HPDE6-E6E7 (cell line): ENCODE measurements at regions not wholly inside any gene's neighbourhood (a gene's known extent, or its start where the extent isn't known, plus 50 kb on each side); places are given as distances from the start of the nearest gene placed in this dataset.
"Not testable (repeated sequence)": the region's sequence is repeated elsewhere in the genome, so short reads cannot be mapped to it uniquely, and the experiment has no call there.

Experiments used
- DNase-seq: peaks from one replicate; pipeline ENCODE4 v3.0.0; 2011; ENCODE audit warnings: missing footprints; ENCODE audit errors: extremely low spot score

DNA sequence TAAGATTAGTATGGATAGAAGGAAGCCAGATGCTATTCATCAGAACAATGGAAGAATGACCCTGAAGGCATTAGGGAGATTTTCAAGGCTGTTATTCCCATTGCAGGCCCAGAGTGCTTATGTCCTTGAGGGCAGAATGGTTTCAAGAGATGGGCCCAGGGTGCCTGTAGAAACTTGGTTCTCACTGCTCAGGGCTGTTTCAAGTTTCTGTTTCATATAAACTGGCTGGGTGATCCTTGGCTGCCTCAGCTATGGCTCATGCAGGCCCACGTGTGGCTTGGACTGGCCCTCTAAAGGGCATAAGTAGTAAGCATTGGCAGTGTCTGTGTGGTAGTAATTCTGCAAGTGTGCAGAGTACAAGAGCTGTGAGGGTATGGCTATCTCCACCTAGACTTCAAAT, 540.9 kb upstream of the MAN1A1 start:
- DNase-seq = no peak

DNA sequence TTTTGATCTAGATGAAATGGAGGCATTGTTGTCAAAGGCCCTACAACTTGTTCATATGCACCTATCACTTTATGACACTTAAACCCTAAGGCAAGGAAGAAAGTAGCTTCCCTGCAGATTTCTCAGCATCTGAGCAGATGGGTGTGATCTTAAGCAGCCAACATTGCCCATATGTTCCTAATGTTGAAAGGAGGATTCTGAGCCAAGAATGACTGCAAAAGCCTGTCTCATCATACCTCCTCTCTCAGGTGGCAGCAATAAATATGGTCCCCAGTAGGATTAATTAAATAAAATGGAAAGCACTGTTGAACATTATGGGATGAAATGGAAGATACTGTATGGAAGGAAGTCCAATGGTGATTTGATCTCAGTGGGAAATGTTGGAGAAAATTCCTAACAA, 538.1 kb upstream of the MAN1A1 start:
- DNase-seq = no peak

DNA sequence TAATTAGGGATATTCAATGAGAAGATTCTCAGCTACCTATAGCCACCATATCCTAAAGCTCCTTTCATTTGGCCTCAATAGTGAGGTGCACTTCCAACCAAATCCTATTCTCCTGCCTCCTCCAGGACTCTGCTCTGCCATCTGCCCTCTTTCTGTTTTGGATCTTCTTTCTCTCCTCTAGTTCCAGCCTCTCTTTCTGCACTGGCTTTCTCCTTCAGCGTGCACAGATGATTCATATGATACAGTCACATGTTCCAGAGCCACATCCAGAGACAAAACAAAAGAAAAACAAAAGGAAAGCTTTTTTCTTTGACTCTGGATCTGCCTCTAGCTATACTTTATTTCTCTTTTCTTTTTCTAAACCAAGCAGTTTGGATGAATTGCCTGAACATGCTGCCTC, 531.9 kb upstream of the MAN1A1 start:
- peak; percentile 14 for DNase-seq

DNA sequence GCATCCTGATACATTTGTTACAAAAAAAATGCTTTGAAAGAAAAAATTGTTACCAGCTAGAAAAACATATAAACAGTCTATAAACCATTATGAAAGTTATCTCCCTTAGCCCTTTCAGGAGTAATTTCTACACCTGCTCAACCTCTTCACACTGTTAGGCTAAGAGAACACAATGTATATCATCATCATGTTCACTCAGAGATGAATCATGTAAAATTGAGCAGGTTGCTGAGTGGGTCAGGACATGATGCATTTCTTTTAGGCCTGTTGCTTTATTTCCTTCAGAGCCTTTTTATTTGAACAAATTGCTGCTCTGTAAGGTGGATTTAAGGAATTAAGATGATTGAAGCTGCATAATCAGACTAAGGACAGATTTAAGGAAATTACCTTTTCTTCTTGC, 531.3 kb upstream of the MAN1A1 start:
- DNase-seq = no peak

DNA sequence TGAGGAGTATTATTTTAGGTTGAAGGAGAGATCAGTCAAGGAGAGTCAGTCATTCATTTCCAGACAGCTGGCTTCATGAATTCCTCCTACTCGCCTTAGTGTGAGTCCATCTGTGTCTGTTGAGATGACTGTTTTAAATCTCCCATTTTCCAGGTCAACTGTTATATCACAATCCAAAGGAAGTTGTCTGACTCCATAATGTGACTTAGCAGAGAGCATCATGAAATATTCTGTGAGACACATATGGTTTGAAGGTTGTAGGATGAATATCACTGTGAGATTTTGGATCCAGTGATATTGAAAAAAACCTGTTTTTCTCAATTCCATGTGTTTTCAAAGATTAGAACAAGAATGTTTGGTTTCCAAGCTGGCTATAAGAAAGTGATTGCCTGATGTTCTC, 530.2 kb upstream of the MAN1A1 start:
- DNase-seq = no peak

DNA sequence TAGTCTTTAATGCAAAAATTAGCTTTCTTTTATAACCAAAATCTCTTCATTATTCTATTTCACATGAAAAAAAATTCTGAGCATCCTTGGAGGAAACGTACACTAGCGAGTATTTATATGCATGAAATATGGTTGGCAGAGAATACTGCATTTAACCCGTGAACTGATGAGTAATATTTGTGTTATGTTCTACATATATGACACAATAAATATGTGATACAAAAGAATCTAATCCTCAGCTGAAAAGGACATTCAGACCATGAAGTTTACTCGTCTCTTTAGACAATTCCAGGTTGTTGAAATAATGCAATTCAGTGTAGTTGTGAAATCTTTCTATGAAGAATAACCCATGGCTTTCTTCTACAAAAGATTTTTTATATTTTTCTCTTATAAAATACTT, 524.8 kb upstream of the MAN1A1 start:
- no peak for DNase-seq

DNA sequence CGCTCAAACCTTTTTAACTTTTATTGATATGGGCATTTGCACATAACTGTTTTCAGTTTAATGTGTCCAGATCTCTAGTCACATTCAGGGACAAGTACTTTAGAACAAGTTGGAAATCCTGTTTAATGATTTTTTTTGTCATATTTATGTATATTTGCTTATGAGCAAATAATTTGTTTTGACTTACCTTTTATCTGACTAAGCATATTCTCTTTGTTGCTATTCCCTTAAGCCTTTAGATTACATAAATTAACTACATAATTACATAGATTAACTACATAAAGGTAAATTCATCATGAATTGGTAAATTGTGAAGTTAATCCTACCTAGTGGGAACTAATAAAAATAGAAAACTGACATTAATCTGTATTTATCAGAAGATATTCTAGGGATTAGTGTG, 523.5 kb upstream of the MAN1A1 start:
- DNase-seq = no peak

DNA sequence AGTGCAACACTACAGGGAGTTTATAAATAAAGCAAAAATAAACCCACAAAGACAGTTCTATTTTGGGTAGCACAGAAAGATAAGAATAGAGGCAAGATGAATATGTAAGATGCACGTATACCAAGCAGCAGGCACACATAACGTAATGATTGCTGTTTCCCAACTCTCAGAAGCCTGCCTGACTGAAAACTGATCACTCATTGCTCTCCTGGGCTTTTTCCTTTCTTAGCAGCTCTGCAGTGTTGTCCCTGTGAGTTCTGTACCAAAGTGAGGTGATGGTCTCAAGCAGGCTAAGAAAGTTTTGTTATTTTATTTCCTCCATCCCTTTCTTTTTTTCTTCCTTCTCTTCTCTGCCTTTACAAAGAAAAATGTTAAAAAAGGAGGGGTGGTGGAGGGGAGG, 522.0 kb upstream of the MAN1A1 start:
- no peak for DNase-seq

DNA sequence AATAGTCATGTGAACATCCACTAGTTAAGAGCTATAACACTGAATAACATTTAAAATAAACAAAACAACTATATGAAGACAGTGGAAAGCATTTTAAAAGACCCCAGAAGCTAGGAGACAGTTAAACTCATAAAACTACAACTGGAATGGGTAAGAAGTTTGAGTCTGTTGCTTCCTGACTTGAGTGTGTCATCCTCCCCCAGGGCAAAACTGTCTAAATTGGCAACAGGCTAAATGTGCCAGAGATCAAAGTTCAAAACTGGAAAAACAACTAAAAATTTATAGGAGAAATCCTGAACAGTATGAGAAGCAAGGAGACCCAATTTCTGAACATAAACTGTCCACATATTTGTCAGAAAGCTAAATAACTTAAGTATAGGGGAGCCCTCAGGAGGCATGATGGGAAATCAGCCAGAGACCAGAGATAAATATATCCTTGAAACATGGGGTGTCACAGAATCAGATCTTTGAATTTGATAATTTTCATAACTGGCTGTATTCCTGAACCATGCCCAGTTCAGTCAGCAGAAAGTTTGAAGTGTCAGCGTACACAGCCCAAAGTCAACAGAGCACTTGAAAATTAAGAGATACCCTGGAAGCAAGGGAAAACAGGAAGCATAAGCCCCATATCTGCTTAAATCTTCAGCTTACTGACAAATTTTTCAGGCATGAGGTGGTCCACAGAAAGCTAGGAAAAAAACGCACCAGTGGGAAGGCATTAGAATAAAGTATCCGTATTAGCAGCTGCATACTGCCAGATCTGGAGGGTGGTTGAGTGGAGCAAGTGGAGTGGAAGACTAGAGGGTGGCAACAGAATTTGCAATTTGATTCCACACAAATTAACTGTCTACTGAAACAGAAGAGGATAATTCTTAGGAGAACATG, 516.1 kb upstream of the MAN1A1 start:
- no peak for DNase-seq

DNA sequence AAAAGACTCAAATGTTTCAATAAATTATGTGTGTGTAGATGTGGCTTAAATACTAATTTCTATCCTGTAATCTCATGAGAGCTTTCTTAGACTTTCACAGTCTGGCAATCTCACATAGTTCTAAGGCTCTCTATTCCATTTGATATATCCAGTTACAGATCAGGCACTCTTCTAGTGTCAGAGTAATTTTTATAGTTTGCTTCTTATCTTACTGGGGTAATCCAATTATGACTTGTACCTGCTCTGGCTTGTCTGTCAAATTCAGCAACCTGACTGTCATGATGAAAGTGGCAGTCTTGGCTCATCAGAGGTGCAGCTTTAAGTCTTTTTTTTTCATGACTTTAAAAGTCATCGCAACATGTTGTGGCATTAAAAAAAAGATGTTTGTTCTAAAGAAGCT, 513.2 kb upstream of the MAN1A1 start:
- no peak for DNase-seq

DNA sequence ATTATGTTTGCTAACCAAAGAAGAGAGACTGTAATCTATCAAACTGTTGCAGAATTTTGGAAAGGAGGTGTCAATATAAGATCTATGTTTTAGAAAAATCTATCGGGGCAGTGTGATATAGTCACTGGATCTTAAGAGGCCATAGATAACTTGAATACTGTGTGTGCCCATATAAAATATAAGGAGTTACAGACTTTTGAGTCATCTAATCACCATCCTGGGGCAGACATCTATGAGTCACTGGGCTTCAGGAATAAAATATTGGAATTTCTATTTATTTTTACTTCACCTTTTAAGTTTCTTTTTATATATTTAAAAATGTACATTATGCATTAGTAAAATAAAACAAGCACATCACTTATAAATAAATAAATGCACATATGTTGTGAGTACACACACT, 509.3 kb upstream of the MAN1A1 start:
- DNase-seq = no peak

DNA sequence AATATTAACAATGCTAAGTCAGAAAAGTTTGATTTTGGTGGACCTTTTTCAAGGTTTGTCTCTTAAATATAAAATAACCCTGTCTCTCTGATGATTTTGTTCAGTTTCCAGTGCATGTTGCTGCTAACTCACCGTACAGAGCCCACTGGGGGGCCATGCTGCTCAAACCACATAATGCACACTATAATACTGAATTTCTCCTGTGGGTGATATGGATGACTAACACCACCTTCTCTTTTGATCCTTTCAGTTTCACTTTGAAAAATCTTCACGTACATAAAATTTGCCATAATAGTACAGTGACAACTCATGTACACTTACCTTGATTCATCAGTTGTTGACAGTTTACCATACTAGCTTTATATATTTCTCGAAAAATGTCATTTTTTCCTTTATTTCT, 506.6 kb upstream of the MAN1A1 start:
- DNase-seq = peak; percentile 32

DNA sequence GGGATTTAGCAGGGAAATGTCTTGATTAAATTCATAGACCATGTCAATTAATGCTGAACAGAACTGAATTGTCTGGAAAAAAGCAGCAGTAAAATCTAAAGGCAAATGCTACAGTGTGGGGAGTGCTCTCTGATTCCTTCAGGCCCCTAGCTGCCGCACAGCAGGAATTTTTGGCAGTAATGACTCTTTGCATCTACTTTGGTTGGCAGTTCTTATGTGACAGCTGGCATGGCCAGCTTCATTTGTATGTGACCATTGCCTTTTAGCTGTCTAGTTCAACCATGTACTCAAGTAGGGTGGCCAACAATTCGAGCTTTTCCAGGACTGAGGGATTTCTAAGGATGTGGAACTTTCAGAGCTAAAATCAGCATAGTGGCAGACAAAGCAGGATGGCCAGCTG, 499.1 kb upstream of the MAN1A1 start:
- no peak for DNase-seq

DNA sequence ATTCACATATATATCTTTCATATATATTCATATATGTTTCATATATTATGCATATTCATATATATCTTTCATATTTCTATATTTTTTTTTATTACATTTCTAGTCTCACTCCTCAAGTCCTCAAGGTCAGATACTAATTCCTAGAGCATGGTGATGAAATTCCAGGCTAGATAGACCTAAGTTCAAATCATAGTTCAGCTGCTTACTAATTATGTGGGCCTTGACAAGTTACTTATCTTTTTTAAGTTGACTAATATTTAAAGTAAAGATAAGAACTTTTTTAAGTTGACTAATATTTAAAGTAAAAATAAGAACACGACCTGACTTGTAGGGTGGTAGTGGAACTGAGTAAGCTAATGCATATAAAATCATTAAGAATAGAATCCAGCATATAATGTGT, 495.6 kb upstream of the MAN1A1 start:
- DNase-seq = no peak

DNA sequence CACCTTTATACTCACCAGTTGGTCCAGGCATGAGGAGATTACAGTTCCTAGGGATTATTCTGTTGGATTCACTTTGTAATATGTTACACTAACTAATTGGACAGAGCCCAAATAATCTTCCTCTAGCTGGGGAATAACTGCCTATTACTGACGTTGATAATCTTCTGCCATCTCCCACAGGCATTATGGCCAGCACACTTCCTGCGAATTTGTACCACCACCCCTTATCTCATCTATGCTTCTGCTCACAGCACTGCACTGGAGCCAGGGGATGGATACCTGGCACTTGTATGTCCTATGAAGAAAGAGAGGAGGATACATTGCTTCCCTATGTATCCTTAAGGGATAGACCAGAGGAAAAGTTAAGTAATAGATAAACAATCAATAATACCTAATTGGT, 494.8 kb upstream of the MAN1A1 start:
- DNase-seq = no peak

DNA sequence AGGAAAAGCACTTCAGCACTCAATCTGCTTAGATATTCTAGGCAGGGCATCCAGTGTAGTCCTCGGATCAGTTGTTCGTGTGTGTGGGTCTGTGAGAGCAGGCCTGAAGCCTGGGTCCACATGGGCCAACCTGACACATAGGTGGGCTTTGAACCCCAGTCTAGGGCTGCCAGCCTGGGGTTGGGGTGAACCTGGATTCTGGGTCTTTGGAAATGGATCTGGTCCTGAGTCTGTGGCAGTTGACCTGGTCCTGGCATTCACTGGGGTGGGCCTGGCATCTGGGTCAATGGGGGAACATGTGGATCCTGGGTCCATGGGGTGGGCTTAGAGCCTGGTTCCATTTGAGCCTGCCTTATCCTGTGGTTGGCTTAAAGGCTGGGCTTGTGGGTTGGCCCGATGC, 492.6 kb upstream of the MAN1A1 start:
- DNase-seq = no peak

DNA sequence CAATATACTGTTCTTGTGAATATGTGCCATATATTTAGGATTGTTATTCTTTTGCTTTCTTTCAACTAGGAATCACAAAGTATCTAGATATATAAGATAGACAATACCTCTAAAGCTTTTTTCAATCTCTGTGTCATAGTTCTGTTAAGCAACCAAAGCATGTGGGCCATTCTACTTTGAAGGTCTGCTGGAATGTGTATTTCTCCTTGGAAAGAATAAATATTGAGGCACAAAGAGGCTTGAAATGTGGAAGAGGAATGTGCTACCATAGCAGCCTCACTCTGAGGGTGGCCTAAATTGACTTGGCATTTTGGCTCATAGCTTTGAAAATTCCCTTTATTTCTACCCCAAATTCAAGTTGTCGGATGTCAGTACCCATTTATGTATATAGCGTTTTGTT, 488.5 kb upstream of the MAN1A1 start:
- DNase-seq = no peak

DNA sequence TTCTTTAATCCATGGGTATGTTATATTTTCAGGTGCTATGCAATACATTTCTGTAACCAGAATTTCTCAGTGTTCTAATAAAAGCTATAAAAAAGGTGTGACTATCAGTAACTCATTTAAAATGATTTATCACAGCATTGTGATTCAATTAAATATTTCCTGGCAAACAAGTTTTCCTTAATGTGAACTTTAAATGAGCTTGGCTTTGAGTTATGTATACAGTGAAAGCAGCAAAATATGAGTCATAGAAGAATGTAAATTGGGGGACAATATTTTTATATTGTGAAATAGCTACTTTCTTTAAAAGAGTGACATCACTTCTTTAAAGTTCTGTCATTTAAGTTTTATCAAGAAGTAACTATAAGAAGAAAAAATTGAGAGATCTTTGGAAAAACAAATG, 484.9 kb upstream of the MAN1A1 start:
- DNase-seq = no peak

DNA sequence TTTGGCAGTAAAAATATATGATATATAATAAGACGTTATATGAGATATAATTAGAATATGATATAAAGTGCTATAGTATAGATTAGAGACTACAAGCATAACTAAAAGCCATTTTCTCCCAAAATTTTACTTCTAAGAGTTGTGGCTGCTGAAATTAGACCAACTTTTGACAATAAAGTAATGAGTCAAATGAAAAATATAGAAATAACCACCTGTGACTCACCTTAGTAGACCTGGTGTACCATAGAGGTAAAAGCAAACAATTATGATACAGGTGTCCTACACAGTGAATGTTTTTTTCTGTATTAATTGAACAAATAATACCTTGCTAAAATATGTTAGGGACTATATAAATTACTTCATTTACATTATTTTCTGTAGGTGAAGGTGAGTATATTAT, 482.9 kb upstream of the MAN1A1 start:
- DNase-seq = no peak

DNA sequence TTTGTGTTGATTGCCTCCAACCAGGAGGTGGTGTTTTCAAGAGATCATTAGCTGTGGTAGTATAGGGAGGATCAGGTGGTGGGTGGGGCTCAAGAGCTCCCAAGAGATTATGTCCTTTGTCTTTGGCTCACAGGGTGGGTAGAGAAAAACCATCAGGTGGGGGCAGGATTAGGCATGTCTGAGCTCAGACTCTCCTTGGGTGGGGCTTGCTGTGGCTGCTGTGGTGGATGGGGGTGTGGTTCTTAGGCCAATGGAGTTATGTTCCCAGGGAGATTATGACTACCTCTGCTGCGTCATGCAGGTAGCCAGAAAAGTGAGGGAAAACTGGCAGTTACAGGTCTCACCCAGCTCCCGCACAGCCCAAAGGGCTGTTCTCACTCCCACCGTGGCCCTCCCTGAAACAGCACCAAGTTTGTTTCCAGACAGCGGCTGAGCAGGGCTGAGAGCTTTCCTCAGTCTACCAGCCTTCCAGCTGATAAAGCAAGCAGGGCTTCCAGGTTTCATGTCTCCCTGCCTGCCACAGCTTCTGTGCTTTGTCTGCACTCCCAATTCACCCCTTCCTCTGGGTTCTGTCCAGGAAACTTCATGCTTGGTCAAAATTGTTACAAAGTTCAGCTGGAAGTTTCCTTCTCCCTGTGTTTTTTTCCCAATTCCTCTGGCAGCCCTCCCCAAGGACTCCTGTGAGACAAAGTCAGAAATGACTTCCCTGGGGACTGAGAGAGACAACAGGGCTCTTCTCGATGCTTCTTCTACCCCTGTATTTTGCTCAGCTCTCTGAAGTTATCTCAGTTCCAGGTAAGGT, 481.1 kb upstream of the MAN1A1 start:
- DNase-seq = peak; percentile 40

DNA sequence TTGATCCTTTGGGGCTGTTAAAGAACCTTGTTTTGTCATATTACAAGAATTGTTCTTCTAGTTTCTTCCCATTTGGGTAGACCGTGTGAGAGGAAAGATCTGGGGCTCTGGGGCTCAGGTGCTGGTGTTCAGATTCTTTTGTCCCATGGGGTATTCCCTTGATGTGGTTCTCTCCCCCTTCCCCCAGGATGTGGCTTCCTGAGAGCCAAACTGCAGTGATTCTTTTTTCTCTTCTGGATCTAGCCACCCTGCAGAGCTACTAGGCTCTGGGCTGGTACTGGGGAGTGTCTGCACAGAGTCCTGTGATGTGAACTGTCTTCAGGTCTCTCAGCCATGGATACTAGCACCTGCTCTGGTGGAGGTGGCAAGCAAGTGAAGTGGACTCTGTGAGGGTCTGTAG, 480.5 kb upstream of the MAN1A1 start:
- no peak for DNase-seq

DNA sequence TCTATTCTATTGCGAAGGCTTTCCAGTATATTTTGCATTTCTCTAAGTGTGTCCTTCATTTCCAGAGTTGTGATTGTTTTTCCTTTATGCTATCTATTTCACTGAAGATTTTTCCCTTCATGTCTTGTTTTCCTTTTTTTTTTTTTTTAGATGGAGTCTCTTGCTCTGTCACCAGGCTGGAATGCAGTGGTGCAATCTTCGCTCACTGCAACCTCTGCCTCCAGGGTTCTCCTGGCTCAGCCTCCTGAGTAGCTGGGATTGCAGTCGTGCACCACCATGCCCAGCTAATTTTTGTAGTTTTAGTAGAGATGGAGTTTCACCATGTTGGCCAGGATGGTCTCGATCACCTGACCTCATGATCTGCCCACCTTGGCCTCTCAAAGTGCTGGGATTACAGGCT, 479.9 kb upstream of the MAN1A1 start:
- DNase-seq = not testable (repeated sequence)

DNA sequence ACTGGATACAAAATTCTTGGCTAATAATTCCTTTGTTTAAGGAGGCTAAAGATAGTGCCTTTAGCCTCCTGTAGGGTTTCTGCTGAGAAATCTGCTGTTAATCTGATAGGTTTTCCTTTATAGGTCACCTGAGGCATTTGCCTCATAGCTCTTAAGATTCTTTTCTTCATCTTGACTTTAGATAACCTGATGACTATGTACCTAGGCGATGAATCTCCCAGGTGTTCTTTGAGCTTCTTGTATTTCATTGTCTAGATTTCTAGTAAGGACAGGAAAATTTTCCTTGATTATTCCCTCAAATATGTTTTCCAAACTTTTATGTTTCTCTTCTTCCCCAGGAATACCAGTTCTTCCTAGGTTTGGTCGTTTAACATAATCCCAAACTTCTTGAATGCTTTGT, 479.4 kb upstream of the MAN1A1 start:
- no peak for DNase-seq
